Gastrocnemius medialis (tissue), 4 donors: ENCODE measurements at regions not wholly inside any gene's neighbourhood (a gene's known extent, or its start where the extent isn't known, plus 50 kb on each side); places are given as distances from the start of the nearest gene placed in this dataset.

Experiments
- ATAC-seq, 2 donors: fragments of 150-250 bp; one replicate each; pipeline ENCODE4 v1.9.1; 2016
- DNase-seq, 2 donors: peaks; one replicate each; pipeline ENCODE4 v3.0.0-alpha.2; 2019
- H3K27ac ChIP-seq, 4 donors: fragments of 200-600 bp; sonication (generic); 1 replicate in 1 of 4; 2 replicates in 3 of 4; pipeline ENCODE4 v1.5.1; 2016 to 2018; ENCODE audit warnings: mild to moderate bottlenecking in 2 of 4, moderate library complexity in 1 of 4
- H3K27me3 ChIP-seq, 3 donors: fragments of 200-600 bp; sonication (generic) in 2 of 3; 1 replicate in 1 of 3; 2 replicates in 2 of 3; pipeline versions ENCODE4 v1.5.1 to v1.6.0; 2016 to 2019; ENCODE audit warnings: mild to moderate bottlenecking in 1 of 3, moderate library complexity in 1 of 3
- H3K36me3 ChIP-seq, 2 donors: fragments of 200-600 bp; sonication (generic) in 1 of 2; one replicate each; pipeline ENCODE4 v1.5.1; 2017 to 2018
- H3K4me1 ChIP-seq, 2 donors: fragments of 200-600 bp; sonication (generic) in 1 of 2; one replicate each; pipeline ENCODE4 v1.5.1; 2016 to 2017; ENCODE audit warnings: mild to moderate bottlenecking in 2 of 2
- H3K4me3 ChIP-seq, 4 donors: fragments of 200-600 bp; sonication (generic) in 3 of 4; 1 replicate in 1 of 4; 2 replicates in 3 of 4; pipeline ENCODE4 v1.5.1; 2016 to 2019; ENCODE audit warnings: mild to moderate bottlenecking in 2 of 4
- H3K9me3 ChIP-seq, 3 donors: fragments of 200-600 bp; sonication (generic) in 2 of 3; 1 replicate in 1 of 3; 2 replicates in 2 of 3; pipeline ENCODE4 v1.5.1; 2016 to 2019
- CTCF ChIP-seq, 5 experiments: fragments of 450-650 bp in 3 of 5; fragments of 200-600 bp in 2 of 5; sonication (generic) in 2 of 5; IDR thresholded peaks in 4 of 5; conservative IDR thresholded peaks in 1 of 5; 1 replicate in 4 of 5; 2 replicates in 1 of 5; pipeline ENCODE4 v1.5.1; 2016 to 2019; ENCODE audit warnings: antibody characterized with exemption in 5 of 5, mild to moderate bottlenecking in 3 of 5, moderate library complexity in 3 of 5
- POLR2A ChIP-seq, 2 donors: fragments of 450-650 bp; IDR thresholded peaks; one replicate each; pipeline ENCODE4 v1.6.1; 2017; ENCODE audit warnings: antibody characterized with exemption in 2 of 2, mild to moderate bottlenecking in 2 of 2, moderate library complexity in 2 of 2
- in situ Hi-C, 4 donors: fragments of 200-750 bp; cut with MboI; loops; one replicate each; pipeline versions ENCODE4 v1.15.0 to v1.8.0; 2017; ENCODE audit warnings: low sequenced_read_pairs in 4 of 4
- intact Hi-C: fragments of 100-400 bp; cut with DNase I; formaldehyde crosslinking; loops from one replicate; pipeline ENCODE4 v1.15.1; 2023; ENCODE audit warnings: low total_unique reads

GRCh38 chr6:115053169-115053860 is 710.5 kb upstream of the HS3ST5 start:
- no peaks in the 10 kb centered on the region for H3K36me3 ChIP-seq
- in situ Hi-C loops, result no loop called here
- ATAC-seq (no peak), DNase-seq (no peak)
- H3K4me1 ChIP-seq, result no peaks in the 10 kb centered on the region
- intact Hi-C loops, result no loop called here
- H3K27me3 ChIP-seq, result no peaks in the 10 kb centered on the region
- no peak overlapping the region for H3K4me3 ChIP-seq
- H3K27ac ChIP-seq, result no peak overlapping the region
- no peaks in the 10 kb centered on the region for H3K9me3 ChIP-seq
- no peak for TF ChIP-seq CTCF (IDR thresholded peaks at IDR 0.05 in 4 of 5, conservative IDR thresholded peaks at IDR 0.05 in 1 of 5)

- Histone ChIP-seq H3K9me3 (no peaks in the 10 kb centered on the region), H3K27me3 (no peaks in the 10 kb centered on the region), H3K4me1 (no peaks in the 10 kb centered on the region), H3K27ac (no peak overlapping the region), H3K4me3 (no peak overlapping the region), H3K36me3 (no peaks in the 10 kb centered on the region)
- TF ChIP-seq CTCF (IDR thresholded peaks at IDR 0.05 in 4 of 5, conservative IDR thresholded peaks at IDR 0.05 in 1 of 5) (no peak), POLR2A (IDR thresholded peaks at IDR 0.05) (no peak)
- no peak for ATAC-seq
- in situ Hi-C loops, result no loop called here
- intact Hi-C loops, result no loop called here
- no peak for DNase-seq
These were observed 673.8 kb upstream of the HS3ST5 start for GRCh38 chr6:115016593-115016992.

- H3K36me3 ChIP-seq, result no peaks in the 10 kb centered on the region
- in situ Hi-C loops, result no loop called here
- no peak for TF ChIP-seq POLR2A (IDR thresholded peaks at IDR 0.05)
- no peak for TF ChIP-seq CTCF (IDR thresholded peaks at IDR 0.05 in 4 of 5, conservative IDR thresholded peaks at IDR 0.05 in 1 of 5)
- H3K27me3 ChIP-seq, result no peaks in the 10 kb centered on the region
- H3K4me1 ChIP-seq, result no peaks in the 10 kb centered on the region
- ATAC-seq (no peak), DNase-seq (no peak)
- no peak overlapping the region for H3K4me3 ChIP-seq
- intact Hi-C loops, result no loop called here
- no peaks in the 10 kb centered on the region for H3K9me3 ChIP-seq
- H3K27ac ChIP-seq, result no peak overlapping the region
These were observed 662.2 kb upstream of the HS3ST5 start for GRCh38 chr6:115004982-115005381.

- Histone ChIP-seq H3K4me1 (no peaks in the 10 kb centered on the region), H3K27me3 (no peaks in the 10 kb centered on the region), H3K36me3 (no peaks in the 10 kb centered on the region), H3K9me3 (no peaks in the 10 kb centered on the region), H3K4me3 (no peak overlapping the region), H3K27ac (no peak overlapping the region)
- in situ Hi-C loops (no loop called here), intact Hi-C loops (no loop called here)
- no peak for ATAC-seq
- TF ChIP-seq CTCF (IDR thresholded peaks at IDR 0.05 in 4 of 5, conservative IDR thresholded peaks at IDR 0.05 in 1 of 5) (no peak), POLR2A (IDR thresholded peaks at IDR 0.05) (no peak)
- DNase-seq, result no peak
These were observed 661.4 kb upstream of the HS3ST5 start for GRCh38 chr6:115004204-115004603.
